ENCODE measurements at regions not wholly inside any gene's neighbourhood (a gene's known extent, or its start where the extent isn't known, plus 50 kb on each side); places are given as distances from the start of the nearest gene placed in this dataset.
"Not testable (repeated sequence)": the region's sequence is repeated elsewhere in the genome, so short reads cannot be mapped to it uniquely, and the experiment has no call there.

DNA sequence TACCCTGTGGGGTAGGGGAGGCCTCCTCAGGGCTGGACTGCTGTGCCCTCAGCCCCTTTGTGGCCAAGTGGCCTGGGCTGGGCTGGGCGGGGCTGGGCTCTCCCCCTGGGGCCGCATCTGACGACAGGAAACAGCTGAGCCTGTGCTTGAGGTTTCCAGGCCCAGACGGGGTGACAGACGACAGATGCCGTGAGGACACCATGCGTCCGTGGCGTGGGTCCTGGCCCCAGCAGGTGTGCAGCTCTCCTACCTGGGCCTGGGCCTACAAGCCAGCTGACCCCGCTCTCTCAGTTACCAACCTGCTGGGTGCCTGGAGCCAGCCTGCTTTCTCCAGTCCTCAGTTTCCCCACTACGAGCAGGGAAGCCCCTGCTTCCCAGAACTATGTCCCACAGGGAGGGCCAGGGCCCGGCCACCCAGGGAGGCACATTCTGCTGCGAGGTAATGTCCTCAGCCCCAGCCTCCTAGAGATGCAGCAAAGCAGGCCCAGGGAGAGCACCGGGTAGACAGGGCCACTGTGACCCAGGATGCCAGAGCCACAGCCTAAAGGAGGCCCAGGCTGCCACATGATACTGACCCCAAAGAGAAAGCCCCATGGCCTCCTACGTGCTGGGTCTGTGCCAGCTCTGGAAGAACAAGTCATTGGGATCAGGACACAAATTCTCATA lies 181.3 kb downstream of the IGLL1 start:
- Mint-ChIP-seq H3K27ac (no peak overlapping the region), H3K4me3 (no peak overlapping the region), H3K4me1 (ENCODE audit: low read depth) (no peaks in the 10 kb centered on the region), H3K36me3 (ENCODE audit: low read depth) (no peaks in the 10 kb centered on the region), H3K27me3 (peaks cover 12% of the 10 kb centered on the region), H3K9me3 (no peaks in the 10 kb centered on the region)
- intact Hi-C loops (cut with micrococcal nuclease): no loop called here

DNA sequence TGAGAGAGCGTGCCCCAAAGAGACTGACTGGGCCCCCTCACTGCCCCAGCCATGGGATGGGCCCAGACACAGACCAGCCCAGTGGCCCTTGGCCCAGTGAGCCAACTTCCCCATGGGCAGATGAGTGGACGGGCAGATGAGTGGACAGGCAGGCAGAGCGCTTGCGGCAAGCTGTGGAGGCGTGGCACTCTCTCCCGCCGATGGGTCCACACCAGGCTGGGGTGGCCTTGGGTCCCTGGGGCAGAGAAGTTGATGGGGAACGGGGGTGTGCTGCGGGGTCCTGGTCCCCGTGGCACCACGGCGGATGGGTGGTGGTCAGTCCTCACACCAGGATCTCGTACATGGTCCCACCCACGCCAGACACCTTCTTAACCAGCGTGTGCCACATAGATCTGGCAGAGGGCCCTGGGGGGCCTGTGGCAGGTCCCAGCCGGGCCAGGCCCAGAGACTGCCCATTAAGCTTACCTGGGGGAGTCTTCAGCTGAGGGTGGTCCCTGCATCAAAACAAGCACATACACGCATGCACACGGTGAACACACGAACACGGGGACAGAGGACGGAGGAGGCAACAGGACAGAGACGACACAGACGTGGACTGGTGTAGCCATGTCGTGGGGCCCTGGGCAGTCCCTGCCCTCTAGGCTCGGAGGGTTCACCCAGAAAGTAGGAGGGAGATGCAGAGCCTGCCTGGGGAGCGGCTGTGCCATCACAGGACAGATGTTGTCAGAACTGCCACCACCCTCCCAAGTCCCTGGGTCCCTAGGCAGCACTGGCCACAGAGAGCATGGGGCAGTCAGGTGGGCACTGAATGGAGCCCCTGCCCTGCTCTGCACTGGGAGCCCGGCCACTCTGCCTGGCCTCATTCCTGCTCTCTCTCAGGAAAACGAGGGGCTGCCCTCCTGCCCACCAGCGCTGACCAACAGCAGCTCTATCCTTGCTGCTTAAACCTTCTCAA lies 182.2 kb downstream of the IGLL1 start:
- Mint-ChIP-seq H3K36me3 (ENCODE audit: low read depth) (no peaks in the 10 kb centered on the region), H3K27ac (no peak overlapping the region), H3K4me3 (no peak overlapping the region), H3K9me3 (no peaks in the 10 kb centered on the region), H3K27me3 (peaks cover 7% of the 10 kb centered on the region), H3K4me1 (ENCODE audit: low read depth) (no peaks in the 10 kb centered on the region)
- intact Hi-C loops (cut with micrococcal nuclease): no loop called here

DNA sequence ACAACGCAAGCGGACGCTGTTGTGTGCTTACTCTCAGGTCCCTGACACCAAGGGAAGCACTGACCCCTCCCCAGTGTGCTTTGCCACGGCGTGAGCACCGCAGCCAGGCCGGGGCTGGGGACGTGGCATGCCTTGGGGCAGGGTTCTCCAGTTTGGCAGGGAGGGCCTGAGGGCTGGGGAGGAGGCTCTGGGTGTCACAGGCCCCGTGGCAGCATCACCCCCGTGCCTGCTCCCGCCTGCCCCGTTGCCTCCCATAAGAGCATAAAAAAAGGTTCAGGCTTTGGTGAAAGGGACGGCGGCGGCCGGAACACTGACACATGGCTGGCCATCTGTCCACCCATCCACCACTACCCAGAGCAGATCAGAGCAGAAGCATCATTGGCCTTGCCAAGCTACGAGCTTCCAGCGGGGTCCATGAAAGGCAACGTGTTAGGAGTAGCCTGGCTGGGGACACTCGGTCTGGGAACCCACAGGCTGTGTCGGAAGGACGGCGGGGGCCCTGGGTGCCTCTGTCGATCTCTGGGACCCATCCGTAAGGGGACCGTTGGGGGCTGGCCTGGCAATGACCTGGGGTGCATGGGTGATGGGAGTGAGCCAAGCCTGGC lies 183.0 kb downstream of the IGLL1 start:
- intact Hi-C loops (cut with micrococcal nuclease): no loop called here
- H3K36me3 Mint-ChIP-seq (ENCODE audit: low read depth): no peaks in the 10 kb centered on the region
- no peak overlapping the region for H3K27ac Mint-ChIP-seq
- H3K4me3 Mint-ChIP-seq: no peak overlapping the region
- no peaks in the 10 kb centered on the region for H3K9me3 Mint-ChIP-seq
- H3K27me3 Mint-ChIP-seq: peaks cover 4% of the 10 kb centered on the region
- H3K4me1 Mint-ChIP-seq (ENCODE audit: low read depth): no peaks in the 10 kb centered on the region

DNA sequence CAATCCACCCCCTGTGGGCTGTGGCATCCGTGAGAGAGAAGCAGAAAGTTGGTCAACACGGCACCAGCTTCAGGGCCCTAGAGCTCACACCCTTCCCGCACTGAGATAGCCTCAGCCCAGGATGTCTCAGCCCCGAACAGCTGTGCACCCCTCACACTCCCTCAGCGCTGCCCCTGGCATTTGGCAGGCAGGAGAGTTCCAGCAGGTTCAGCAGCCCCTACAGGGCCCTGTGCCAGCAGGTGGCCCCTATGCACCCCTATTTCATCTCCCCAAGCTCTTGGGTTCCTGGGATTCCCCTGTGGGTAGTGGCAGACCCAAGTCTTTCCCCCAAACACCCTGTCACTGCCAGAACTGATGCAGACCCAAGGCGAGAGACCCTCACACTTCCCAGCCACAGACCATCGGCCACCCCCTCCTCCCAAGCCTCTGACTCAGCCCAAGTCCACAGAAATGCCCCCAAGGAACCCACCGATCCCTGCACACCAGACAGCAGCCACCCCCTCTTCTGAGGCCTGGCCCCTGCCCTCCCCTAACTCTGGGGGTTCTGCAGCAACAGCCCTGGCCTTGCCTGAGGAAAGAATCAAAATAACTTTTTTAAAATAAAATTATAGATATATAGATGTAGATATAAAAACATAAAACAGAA lies 183.6 kb downstream of the IGLL1 start:
- Mint-ChIP-seq H3K27me3 (peaks cover 3% of the 10 kb centered on the region), H3K27ac (no peak overlapping the region), H3K9me3 (no peaks in the 10 kb centered on the region), H3K4me3 (no peak overlapping the region), H3K36me3 (ENCODE audit: low read depth) (no peaks in the 10 kb centered on the region), H3K4me1 (ENCODE audit: low read depth) (no peaks in the 10 kb centered on the region)
- intact Hi-C loops (cut with micrococcal nuclease): no loop called here

DNA sequence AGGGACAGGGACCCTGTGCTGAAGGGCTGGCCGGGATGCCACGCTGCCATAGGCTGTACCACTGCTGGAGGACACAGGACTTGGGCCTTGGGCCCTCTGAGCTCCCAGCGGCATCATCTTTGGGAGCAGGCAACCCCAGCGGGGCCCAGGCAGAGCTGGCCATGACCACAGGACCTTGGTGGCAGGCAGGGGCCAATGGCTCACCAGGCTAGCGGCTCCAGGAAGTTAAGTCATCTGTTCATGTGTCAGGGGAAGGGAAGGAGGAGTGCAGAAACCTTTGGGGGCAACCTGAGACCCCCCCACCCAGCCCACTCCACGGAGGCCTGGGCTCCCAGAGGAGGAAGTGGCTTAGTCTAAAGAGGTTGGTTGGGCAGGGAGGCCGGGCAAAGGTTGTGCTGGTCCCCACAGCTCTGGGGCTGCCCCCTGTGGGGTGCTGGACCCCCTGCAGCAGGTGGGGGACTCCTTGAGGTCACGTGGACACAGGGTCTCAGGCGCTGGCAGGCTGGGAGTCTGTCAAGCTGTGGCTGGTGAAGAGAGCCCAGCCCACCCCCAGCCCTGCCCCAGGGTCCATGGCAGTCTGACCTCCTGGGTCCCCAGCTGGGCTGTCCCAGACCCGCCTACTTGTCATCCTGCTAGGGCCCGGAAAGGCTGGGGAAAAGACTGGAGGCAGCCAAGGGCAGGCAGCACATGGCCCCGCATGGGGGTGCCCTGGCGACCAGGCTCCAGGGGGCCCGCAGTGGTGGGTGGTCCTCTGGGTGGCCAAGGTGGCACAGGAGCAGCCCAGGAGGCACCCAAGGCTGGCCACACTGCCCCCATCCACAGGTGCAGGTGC lies 184.3 kb downstream of the IGLL1 start:
- no peak overlapping the region for H3K4me3 Mint-ChIP-seq
- no peaks in the 10 kb centered on the region for H3K36me3 Mint-ChIP-seq (ENCODE audit: low read depth)
- no peaks in the 10 kb centered on the region for H3K4me1 Mint-ChIP-seq (ENCODE audit: low read depth)
- no peaks in the 10 kb centered on the region for H3K27me3 Mint-ChIP-seq
- intact Hi-C loops (cut with micrococcal nuclease): no loop called here
- H3K9me3 Mint-ChIP-seq: no peaks in the 10 kb centered on the region
- no peak overlapping the region for H3K27ac Mint-ChIP-seq

DNA sequence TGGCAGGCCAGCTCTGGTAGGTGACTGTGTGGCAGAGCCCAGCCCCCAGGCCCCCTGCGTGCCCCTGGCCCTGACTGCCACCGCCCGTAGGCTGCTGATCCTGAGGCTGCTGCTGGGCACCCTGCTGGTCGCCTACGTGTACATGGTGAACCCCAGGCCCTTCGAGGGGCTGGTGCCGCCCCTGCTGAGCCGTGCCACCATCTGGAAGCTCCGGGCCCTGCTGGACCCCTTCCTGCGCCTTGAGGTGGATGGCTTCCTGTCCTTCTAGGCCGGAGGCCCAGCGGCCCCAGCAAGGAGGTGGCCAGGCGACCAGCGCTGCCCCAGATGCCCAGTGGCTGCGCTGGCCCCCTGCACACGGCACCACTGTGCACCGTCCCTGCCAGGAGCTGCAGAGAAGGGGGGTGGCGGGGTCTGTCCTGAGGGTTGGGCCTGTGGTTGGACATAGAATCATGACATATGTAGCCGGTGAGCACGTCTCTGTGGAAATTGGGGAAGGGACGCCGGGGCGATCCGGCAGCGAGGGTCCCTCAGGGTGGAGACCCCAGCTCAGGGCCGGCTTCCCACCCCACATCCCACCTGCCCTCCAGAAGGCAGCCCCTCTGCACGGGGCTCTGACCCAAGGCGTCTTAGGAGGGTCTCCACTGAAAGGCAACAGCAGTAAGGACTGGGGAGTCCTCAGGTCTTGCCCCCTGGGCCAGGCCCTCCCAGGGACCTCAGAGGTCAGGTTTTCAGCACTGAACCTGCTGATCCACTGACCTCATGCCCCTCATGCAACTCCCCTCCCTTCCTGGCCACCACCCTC lies 185.4 kb downstream of the IGLL1 start:
- Mint-ChIP-seq H3K27me3 (no peaks in the 10 kb centered on the region), H3K27ac (no peak overlapping the region), H3K36me3 (ENCODE audit: low read depth) (no peaks in the 10 kb centered on the region), H3K4me3 (no peak overlapping the region), H3K4me1 (ENCODE audit: low read depth) (no peaks in the 10 kb centered on the region), H3K9me3 (no peaks in the 10 kb centered on the region)
- intact Hi-C loops (cut with micrococcal nuclease): no loop called here

DNA sequence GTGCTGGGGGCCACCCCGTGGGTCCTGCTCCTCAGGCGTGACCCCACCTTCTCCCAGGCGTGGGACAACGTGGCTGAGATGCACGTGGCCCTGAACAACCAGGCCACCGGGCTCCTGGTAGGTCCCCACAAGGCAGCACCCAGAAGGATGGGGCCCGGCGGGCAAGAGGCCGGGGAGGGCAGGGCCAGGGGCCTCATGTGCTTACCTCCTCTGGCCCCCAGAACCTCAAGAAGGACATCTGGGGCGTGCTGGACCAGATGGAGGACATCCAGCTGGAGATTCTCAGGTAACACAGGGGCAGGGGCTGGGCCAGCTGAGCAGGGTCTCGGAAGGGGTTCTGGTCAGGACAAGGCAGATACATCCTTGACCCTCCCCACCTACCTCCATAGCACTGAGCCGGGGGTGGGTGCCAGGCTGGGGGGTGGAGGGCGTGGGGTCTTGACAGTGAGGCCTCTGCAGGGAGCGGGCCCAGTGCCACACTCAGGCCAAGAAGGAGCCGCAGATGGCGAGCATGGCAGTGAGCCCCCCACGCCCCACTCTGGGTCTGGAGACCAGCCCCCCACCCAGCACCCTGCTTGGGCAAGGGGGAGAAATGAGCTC lies 186.3 kb downstream of the IGLL1 start:
- intact Hi-C loops (cut with micrococcal nuclease): no loop called here
- no peaks in the 10 kb centered on the region for H3K27me3 Mint-ChIP-seq
- H3K36me3 Mint-ChIP-seq (ENCODE audit: low read depth): no peaks in the 10 kb centered on the region
- H3K4me1 Mint-ChIP-seq (ENCODE audit: low read depth): no peaks in the 10 kb centered on the region
- no peaks in the 10 kb centered on the region for H3K9me3 Mint-ChIP-seq
- no peak overlapping the region for H3K27ac Mint-ChIP-seq
- H3K4me3 Mint-ChIP-seq: no peak overlapping the region

DNA sequence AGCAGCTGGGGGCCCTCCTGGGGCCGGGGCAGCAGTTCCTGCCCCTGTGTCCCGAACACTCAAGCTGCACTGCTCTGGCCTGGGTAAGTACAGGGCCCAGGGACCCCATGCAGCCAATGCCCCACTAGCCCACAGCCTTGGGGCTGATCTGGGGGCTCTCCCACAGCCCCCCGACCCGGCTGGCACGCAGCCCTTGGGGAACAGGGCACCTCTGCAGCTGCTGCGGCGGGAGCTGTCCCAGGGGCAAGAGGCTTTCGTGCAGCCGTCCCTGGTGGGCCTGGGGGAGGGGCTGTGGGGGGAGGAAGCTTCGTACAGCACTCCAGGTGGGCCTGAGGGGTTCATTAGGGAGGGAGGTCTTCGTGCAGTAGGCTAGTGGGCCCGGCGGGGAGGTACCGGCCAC lies 186.9 kb downstream of the IGLL1 start:
- H3K9me3 Mint-ChIP-seq; H3K36me3 Mint-ChIP-seq (ENCODE audit: low read depth); H3K27me3 Mint-ChIP-seq; intact Hi-C loops (cut with micrococcal nuclease); H3K27ac Mint-ChIP-seq; H3K4me1 Mint-ChIP-seq (ENCODE audit: low read depth); H3K4me3 Mint-ChIP-seq: not testable (repeated sequence)

DNA sequence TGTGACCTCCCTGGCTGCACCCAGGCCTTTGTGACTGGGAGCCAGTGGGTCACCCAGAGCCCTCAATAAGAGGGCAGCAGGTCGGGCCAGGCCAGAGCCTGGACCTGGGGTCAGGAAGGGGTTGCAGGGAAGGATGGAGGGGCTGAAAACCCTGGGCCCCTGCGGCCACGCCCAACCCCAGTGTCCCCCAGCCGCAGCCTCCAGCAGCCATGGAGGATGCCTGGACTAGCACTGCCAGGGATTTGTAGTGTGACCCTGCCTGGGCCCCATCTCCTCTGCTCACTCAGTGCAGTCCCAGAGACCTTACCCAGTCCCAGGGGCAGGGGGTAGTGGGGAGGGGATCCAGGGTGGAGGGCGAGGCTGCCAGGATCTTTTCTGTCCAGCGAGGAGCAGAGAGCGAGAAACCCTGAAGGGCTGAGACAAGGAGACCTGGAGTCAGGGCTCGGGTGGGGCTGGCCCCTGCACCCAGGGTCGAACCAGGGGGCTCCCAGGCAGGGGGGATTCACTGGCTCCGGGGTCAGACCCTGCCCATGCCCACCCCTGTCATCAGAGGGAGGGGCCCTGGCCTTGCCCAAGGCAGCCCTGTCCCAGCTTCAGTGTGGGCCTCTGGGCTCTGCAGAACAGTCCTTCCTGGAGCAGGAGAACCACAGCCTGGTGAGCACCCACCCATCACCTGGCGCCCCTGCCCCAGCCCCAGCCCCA lies 187.5 kb downstream of the IGLL1 start:
- H3K4me3 Mint-ChIP-seq: no peak overlapping the region
- no peaks in the 10 kb centered on the region for H3K36me3 Mint-ChIP-seq (ENCODE audit: low read depth)
- no peaks in the 10 kb centered on the region for H3K4me1 Mint-ChIP-seq (ENCODE audit: low read depth)
- no peak overlapping the region for H3K27ac Mint-ChIP-seq
- no peaks in the 10 kb centered on the region for H3K27me3 Mint-ChIP-seq
- intact Hi-C loops (cut with micrococcal nuclease): no loop called here
- H3K9me3 Mint-ChIP-seq: no peaks in the 10 kb centered on the region

DNA sequence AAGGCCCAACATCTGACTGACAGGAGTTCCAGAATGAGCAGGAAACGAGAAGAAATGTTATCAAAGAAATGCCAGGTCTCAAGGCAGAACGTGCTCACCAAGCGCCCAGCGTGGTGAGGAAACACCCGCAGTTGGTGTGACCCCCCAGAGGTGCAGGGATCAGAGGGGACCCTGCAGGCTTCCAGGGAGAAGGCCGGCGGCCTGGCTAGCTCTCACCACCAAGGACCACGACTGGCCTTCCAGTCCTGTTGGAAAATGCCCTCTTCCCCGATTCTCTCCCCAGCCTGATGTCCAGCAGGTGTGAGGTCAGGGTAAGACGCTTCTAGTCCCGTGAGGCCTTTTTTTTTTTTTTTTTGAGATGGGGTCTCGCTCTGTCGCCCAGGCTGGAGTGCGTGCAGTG lies 189.1 kb downstream of the IGLL1 start:
- no peak overlapping the region for H3K27ac Mint-ChIP-seq
- no peak overlapping the region for H3K4me3 Mint-ChIP-seq
- intact Hi-C loops (cut with micrococcal nuclease): no loop called here
- no peaks in the 10 kb centered on the region for H3K9me3 Mint-ChIP-seq
- no peaks in the 10 kb centered on the region for H3K27me3 Mint-ChIP-seq
- no peaks in the 10 kb centered on the region for H3K36me3 Mint-ChIP-seq (ENCODE audit: low read depth)
- no peaks in the 10 kb centered on the region for H3K4me1 Mint-ChIP-seq (ENCODE audit: low read depth)

DNA sequence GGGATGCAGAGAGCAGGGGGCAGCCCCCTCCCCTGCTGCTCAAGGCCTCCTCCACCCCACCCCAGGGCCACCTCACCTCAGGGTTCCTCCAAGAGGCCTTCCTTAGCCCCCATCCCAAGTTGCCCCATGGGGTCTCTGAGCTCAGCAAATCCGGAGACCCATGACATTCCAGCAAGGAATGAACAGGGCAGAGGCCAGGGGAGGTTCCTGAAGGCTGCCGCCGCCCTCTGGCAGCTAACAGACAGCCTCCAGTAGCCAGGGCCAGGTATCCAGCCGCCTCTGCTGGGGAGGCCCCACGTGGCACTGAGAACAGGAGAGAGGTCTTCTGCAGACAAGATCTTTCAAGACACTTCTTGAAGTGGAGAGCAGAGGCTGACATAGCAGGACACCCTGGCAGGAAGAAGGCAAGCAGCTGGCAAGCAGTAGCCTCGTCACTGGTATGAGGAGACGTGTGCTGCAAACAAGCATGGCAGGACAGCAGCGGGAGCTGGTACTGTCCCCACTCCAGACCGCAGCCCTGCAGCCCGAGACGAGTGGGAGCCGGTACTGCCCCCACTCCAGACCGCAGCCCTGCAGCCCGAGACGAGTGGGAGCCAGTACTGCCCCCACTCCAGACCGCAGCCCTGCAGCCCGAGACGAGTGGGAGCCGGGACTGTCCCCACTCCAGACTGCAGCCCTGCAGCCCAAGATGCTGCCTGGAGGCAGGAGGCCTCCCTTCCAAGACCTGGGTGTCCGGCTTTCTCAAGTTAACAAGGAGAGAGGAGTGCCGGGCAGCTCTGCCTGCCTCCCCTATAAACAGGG lies 190.6 kb downstream of the IGLL1 start:
- no peaks in the 10 kb centered on the region for H3K9me3 Mint-ChIP-seq

More for the DNA sequence above, 190.6 kb downstream of the IGLL1 start:
- Mint-ChIP-seq H3K4me1 (ENCODE audit: low read depth) (no peaks in the 10 kb centered on the region), H3K27me3 (peaks cover 1% of the 10 kb centered on the region), H3K36me3 (ENCODE audit: low read depth) (no peaks in the 10 kb centered on the region), H3K27ac (no peak overlapping the region), H3K4me3 (no peak overlapping the region)
- intact Hi-C loops (cut with micrococcal nuclease): loop anchor here (10.0 kb wide), 1 partner anchor 215 kb away; no protein-coding TSS in a partner anchor

Data from dendritic cell treated with granulocyte-macrophage colony-stimulating factor and Interleukin-4, amounts not matched to agents 40 ng/mL and 50 ng/mL, for 4 days (primary cell).